HG03442 (cell line): ENCODE measurements at regions not wholly inside any gene's neighbourhood (a gene's known extent, or its start where the extent isn't known, plus 50 kb on each side); places are given as distances from the start of the nearest gene placed in this dataset.

Experiments
- ATAC-seq: cut with Tn5 transposase; IDR thresholded peaks from one replicate; pipeline ENCODE4 v1.9.1; 2021; ENCODE audit warnings: mild to moderate bottlenecking, moderate library complexity; ENCODE audit not compliant: unreplicated experiment

DNA sequence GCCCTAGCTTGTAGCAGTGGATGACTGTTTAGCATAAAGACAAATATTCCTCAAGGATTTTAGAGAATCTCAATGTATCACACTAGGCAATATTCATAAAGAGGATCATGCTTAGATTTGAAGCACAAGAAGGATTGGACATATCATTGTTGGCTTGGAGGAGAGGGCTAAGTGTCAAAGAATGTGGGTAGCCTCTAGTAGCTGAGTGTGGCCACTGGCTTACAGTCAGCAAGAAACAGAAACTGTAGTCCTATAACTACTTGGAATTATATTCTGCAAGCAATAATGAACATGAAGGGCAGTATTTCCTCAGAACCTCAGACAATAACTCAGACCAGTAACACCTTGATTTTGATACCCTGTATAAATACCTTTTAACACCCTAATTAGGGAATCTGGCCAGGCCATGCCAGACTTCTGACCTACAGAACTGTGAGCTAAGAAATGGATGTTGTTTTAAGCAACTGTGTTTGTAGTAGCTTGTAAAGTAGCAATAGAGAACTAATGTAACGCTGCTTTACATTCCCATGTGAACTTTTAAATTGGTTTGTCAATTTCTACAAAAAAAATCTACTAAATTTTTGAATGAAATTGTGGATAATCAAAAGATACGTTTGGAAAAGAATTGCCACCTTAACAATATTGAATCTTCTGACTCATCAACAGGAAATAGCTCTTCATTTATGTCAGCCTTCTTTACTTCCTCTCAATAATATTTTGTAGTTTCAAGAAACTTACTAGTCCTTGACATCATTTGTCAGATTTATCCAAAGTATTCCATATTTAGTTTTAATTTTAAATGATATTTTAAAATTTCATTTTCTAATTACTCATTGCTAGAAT, 65.2 kb upstream of the RSPO3 start:
- ATAC-seq, result no peak

DNA sequence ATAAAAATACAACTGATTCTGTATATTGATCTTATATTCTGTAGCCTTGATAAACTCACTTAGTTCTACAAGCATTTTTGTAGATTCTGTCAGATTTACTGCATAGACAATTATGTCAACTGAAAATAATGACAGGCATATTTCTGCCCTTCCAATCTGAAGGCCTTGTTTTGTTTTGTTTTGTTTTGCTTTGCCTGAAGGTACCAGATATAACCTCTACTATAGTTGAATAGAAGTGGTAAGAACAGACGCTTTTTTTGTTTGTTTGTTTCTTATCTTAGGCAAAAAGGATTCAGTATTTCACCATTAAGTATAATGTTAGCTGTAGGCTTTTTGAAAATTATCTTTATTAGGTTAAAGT, 64.6 kb upstream of the RSPO3 start:
- no peak for ATAC-seq

DNA sequence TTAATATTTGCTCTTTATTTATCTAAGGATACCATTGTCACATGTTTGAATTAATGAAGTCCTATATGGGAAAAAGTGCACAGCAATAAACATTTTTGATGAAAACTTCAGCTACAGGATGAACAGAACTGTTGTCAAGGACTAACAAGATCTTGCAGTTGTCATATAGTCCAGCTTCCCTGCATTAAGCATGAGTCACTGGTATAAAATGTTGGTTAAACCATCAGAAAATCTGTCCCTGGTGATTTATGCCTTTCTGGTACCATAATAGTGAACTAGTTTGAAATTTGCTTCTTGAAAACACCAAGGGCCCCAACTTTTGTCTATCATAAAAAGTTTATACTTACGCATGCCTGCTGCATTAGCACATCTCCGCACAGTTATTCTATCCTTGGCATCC, 60.4 kb upstream of the RSPO3 start:
- no peak for ATAC-seq

DNA sequence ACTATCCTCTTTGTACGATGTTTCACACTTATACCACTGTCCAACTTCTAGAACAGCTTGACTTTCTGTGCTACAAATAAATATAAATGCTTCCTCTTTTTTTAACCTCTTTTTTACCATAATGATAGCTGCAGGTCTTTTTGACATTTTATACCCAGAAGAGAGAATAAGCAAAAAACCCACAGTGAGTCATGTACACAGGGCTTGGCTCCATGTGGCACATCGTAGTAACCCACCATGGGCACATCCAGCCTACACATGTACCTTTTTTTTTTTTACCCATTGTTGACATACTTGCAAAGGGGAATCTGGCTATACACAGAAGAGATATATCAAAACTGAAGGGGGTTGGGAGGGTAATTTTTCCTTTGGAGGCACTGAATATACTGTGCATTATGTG, 59.5 kb upstream of the RSPO3 start:
- ATAC-seq, result no peak
